ENCODE measurements at regions not wholly inside any gene's neighbourhood (a gene's known extent, or its start where the extent isn't known, plus 50 kb on each side); places are given as distances from the start of the nearest gene placed in this dataset.

GRCh38 chr18:66949419-66949818 lies 345.5 kb upstream of the CDH19 start:
- TF ChIP-seq EZH2 (IDR thresholded peaks at IDR 0.05; ENCODE audit: borderline replicate concordance) (no peak), CTCF (IDR thresholded peaks at IDR 0.05; ENCODE audit: poor library complexity) (no peak), EZH2phosphoT487 (IDR thresholded peaks at IDR 0.05; ENCODE audit: low read depth, severe bottlenecking, unreplicated experiment) (no peak)

All from hepatocyte (in vitro differentiated cells).